ENCODE measurements at regions not wholly inside any gene's neighbourhood (a gene's known extent, or its start where the extent isn't known, plus 50 kb on each side); places are given as distances from the start of the nearest gene placed in this dataset.

DNA sequence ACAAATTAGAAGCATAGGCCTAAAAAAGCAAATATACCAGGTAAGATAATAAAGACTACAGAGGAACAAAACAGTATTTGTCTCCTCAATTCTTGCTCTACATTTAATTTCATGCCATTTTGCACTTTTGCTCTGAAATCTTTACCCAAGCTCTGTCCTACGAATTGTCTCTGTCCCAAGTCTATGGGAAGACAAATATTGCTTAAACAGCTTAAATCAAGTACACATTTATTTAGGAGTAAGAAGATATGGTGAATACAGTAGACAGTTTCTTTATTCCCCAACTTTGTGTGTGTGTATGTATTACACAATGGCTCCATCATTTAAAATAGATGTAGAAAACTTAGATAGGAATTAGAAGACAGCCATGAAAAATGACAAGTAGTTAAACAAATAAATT, 163.5 kb upstream of the POU5F2 start:
- TF ChIP-seq ZBTB7A (IDR thresholded peaks at IDR 0.05; ENCODE audit: low read depth) (no peak), TEAD4 (IDR thresholded peaks at IDR 0.05) (no peak), YY1 (IDR thresholded peaks at IDR 0.05; ENCODE audit: low read depth) (no peak), CREB1 (IDR thresholded peaks at IDR 0.05; ENCODE audit: low read depth) (no peak), TAF1 (IDR thresholded peaks at IDR 0.05; ENCODE audit: low read depth) (no peak), NFIC (IDR thresholded peaks at IDR 0.05) (no peak)
- TF ChIP-seq, protein P1, sequence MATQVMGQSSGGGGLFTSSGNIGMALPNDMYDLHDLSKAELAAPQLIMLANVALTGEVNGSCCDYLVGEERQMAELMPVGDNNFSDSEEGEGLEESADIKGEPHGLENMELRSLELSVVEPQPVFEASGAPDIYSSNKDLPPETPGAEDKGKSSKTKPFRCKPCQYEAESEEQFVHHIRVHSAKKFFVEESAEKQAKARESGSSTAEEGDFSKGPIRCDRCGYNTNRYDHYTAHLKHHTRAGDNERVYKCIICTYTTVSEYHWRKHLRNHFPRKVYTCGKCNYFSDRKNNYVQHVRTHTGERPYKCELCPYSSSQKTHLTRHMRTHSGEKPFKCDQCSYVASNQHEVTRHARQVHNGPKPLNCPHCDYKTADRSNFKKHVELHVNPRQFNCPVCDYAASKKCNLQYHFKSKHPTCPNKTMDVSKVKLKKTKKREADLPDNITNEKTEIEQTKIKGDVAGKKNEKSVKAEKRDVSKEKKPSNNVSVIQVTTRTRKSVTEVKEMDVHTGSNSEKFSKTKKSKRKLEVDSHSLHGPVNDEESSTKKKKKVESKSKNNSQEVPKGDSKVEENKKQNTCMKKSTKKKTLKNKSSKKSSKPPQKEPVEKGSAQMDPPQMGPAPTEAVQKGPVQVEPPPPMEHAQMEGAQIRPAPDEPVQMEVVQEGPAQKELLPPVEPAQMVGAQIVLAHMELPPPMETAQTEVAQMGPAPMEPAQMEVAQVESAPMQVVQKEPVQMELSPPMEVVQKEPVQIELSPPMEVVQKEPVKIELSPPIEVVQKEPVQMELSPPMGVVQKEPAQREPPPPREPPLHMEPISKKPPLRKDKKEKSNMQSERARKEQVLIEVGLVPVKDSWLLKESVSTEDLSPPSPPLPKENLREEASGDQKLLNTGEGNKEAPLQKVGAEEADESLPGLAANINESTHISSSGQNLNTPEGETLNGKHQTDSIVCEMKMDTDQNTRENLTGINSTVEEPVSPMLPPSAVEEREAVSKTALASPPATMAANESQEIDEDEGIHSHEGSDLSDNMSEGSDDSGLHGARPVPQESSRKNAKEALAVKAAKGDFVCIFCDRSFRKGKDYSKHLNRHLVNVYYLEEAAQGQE (IDR thresholded peaks at IDR 0.05; ENCODE audit: low read depth), result no peak
